ENCODE measurements at regions not wholly inside any gene's neighbourhood (a gene's known extent, or its start where the extent isn't known, plus 50 kb on each side); places are given as distances from the start of the nearest gene placed in this dataset.
"Not testable (repeated sequence)": the region's sequence is repeated elsewhere in the genome, so short reads cannot be mapped to it uniquely, and the experiment has no call there.

GRCh38 chrX:8105531-8105930 is 65.5 kb downstream of the VCX2 start:
- POLR2A ChIA-PET: no interaction called here
- CTCF ChIA-PET: no interaction called here

GRCh38 chrX:8103655-8104054 is 67.4 kb downstream of the VCX2 start:
- ChIA-PET POLR2A (no interaction called here), CTCF (no interaction called here)

- ChIA-PET CTCF (no interaction called here), POLR2A (no interaction called here)
Observed at GRCh38 chrX:8091510-8091909, 79.6 kb downstream of the VCX2 start.

- CTCF ChIA-PET: no interaction called here
- POLR2A ChIA-PET: no interaction called here
Observed at GRCh38 chrX:8090906-8091305, 80.2 kb downstream of the VCX2 start.

- POLR2A ChIA-PET: no interaction called here
Observed at GRCh38 chrX:8090482-8090881, 80.6 kb downstream of the VCX2 start.

GRCh38 chrX:8089141-8089540 is 81.9 kb downstream of the VCX2 start:
- ChIA-PET POLR2A (no interaction called here), CTCF (no interaction called here)

More at GRCh38 chrX:8090482-8090881, 80.6 kb downstream of the VCX2 start:
- CTCF ChIA-PET: no interaction called here

GRCh38 chrX:8084006-8084405 is 87.1 kb downstream of the VCX2 start:
- POLR2A ChIA-PET: no interaction called here
- CTCF ChIA-PET: no interaction called here

- ChIA-PET POLR2A (no interaction called here), CTCF (no interaction called here)
Observed at GRCh38 chrX:8083286-8083685, 87.8 kb downstream of the VCX2 start.

- ChIA-PET POLR2A (no interaction called here), CTCF (no interaction called here)
Observed at GRCh38 chrX:8075636-8076035, 95.4 kb downstream of the VCX2 start.

- POLR2A ChIA-PET: no interaction called here
- CTCF ChIA-PET: no interaction called here
Observed at GRCh38 chrX:8067754-8068462, 103.2 kb downstream of the VCX2 start.

GRCh38 chrX:8052909-8053308 is 118.2 kb downstream of the VCX2 start:
- ChIA-PET POLR2A (no interaction called here), CTCF (no interaction called here)

- ChIA-PET POLR2A (no interaction called here), CTCF (no interaction called here)
Observed at GRCh38 chrX:8049827-8050226, 121.2 kb downstream of the VCX2 start.

GRCh38 chrX:8048466-8048865 is 121.3 kb upstream of the PNPLA4 start:
- POLR2A ChIA-PET: no interaction called here
- CTCF ChIA-PET: no interaction called here

- ChIA-PET POLR2A (no interaction called here), CTCF (no interaction called here)
Observed at GRCh38 chrX:8044947-8045346, 117.7 kb upstream of the PNPLA4 start.

- ChIA-PET POLR2A (no interaction called here), CTCF (no interaction called here)
Observed at GRCh38 chrX:8043546-8043945, 116.3 kb upstream of the PNPLA4 start.

GRCh38 chrX:8043121-8043520 is 115.9 kb upstream of the PNPLA4 start:
- CTCF ChIA-PET: no interaction called here

GRCh38 chrX:8042304-8042703 is 115.1 kb upstream of the PNPLA4 start:
- POLR2A ChIA-PET: no interaction called here
- CTCF ChIA-PET: no interaction called here

More at GRCh38 chrX:8043121-8043520, 115.9 kb upstream of the PNPLA4 start:
- POLR2A ChIA-PET: no interaction called here

- POLR2A ChIA-PET: interaction anchor here (0.7 kb wide), 1 partner anchor 21 kb away, joined by 3 read pairs; no protein-coding TSS in a partner anchor
- CTCF ChIA-PET: not testable (repeated sequence)
Observed at GRCh38 chrX:8039711-8040110, 112.5 kb upstream of the PNPLA4 start.

- ChIA-PET POLR2A (no interaction called here), CTCF (no interaction called here)
Observed at GRCh38 chrX:8037593-8038348, 110.6 kb upstream of the PNPLA4 start.

GRCh38 chrX:8036914-8037313 is 109.7 kb upstream of the PNPLA4 start:
- POLR2A ChIA-PET: no interaction called here
- CTCF ChIA-PET: no interaction called here

- ChIA-PET POLR2A (no interaction called here), CTCF (no interaction called here)
Observed at GRCh38 chrX:8034058-8034457, 106.8 kb upstream of the PNPLA4 start.

GRCh38 chrX:8033175-8033574 is 106.0 kb upstream of the PNPLA4 start:
- POLR2A ChIA-PET: no interaction called here

More at GRCh38 chrX:8033175-8033574, 106.0 kb upstream of the PNPLA4 start:
- CTCF ChIA-PET: no interaction called here

All from activated CD8-positive, alpha-beta memory T cell treated with anti-CD3 and anti-CD28 coated beads for 36 hours (primary cell).